ENCODE measurements at regions not wholly inside any gene's neighbourhood (a gene's known extent, or its start where the extent isn't known, plus 50 kb on each side); places are given as distances from the start of the nearest gene placed in this dataset.
A peak's percentile ranks its signal among the peaks of the same experiment; 100 is the strongest.

DNA sequence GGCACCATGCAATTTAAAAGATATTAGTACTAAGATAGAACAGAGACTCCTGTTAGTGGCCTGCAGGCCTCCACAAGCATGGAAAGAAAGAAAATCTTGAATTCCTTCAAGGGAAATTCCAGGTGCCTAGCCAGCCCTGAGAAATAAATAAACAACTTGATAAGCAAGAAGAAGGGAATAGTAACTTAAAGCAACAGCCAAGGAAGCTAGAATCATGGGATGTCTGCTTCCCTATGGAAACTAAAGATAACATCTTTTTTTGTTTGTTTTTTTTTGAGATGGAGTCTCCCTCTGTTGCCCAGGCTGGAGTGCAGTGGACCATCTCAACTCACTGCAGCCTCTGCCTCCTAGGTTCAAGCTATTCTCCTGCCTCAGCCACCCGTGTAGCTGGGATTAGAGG, 128.6 kb downstream of the SKIDA1 start:
- no peak overlapping the region for H3K4me3 ChIP-seq (ENCODE audit: low read length)
- peaks cover 11% of the 10 kb centered on the region for H3K4me1 ChIP-seq (ENCODE audit: control insufficient read depth, insufficient read depth, low read length)
- Mint-ChIP-seq H3K36me3 (ENCODE audit: low read depth) (peaks cover 5% of the 10 kb centered on the region), H3K27me3 (ENCODE audit: insufficient read depth) (no peaks in the 10 kb centered on the region), H3K9me3 (peaks cover 6% of the 10 kb centered on the region), H3K4me3 (no peak overlapping the region), H3K4me1 (peaks cover 24% of the 10 kb centered on the region), H3K27ac (no peak overlapping the region)
- H3K9me3 ChIP-seq (ENCODE audit: control insufficient read depth, low read length) = peaks cover 19% of the 10 kb centered on the region
- no peak for TF ChIP-seq CTCF (conservative IDR thresholded peaks at IDR 0.05)
- no peak overlapping the region for H3K9ac ChIP-seq (ENCODE audit: extremely low read depth, low read length, poor library complexity, severe bottlenecking)
- 83% methylated on average over 1 of the region's 1 CpG; no CpG with 5 or more reads in 1 of the 2 experiments for WGBS, 2 experiments (ENCODE audit: insufficient coverage in 1 of 2, insufficient read length in 1 of 2)
- no peak for DNase-seq
- no peaks in the 10 kb centered on the region for H3K27me3 ChIP-seq (ENCODE audit: control insufficient read depth, insufficient read depth, low read length, poor library complexity, severe bottlenecking)
- no peaks in the 10 kb centered on the region for H3K36me3 ChIP-seq (ENCODE audit: control insufficient read depth, insufficient read depth, low read length)
- H3K27ac ChIP-seq (ENCODE audit: low read depth, low read length) = no peak overlapping the region

- Histone ChIP-seq H3K9me3 (ENCODE audit: control insufficient read depth, low read length) (peaks cover 19% of the 10 kb centered on the region), H3K36me3 (ENCODE audit: control insufficient read depth, insufficient read depth, low read length) (no peaks in the 10 kb centered on the region), H3K27ac (ENCODE audit: low read depth, low read length) (no peak overlapping the region), H3K27me3 (ENCODE audit: control insufficient read depth, insufficient read depth, low read length, poor library complexity, severe bottlenecking) (no peaks in the 10 kb centered on the region), H3K9ac (ENCODE audit: extremely low read depth, low read length, poor library complexity, severe bottlenecking) (no peak overlapping the region), H3K4me3 (ENCODE audit: low read length) (no peak overlapping the region), H3K4me1 (ENCODE audit: control insufficient read depth, insufficient read depth, low read length) (peaks cover 5% of the 10 kb centered on the region)
- Mint-ChIP-seq H3K4me3 (no peak overlapping the region), H3K27me3 (ENCODE audit: insufficient read depth) (no peaks in the 10 kb centered on the region), H3K27ac (no peak overlapping the region), H3K9me3 (peaks cover 6% of the 10 kb centered on the region), H3K4me1 (peaks cover 15% of the 10 kb centered on the region), H3K36me3 (ENCODE audit: low read depth) (peaks cover 5% of the 10 kb centered on the region)
- no peak for DNase-seq
- no peak for TF ChIP-seq CTCF (conservative IDR thresholded peaks at IDR 0.05)
- WGBS, 2 experiments (ENCODE audit: insufficient coverage in 1 of 2, insufficient read length in 1 of 2) = 95 to 97% methylated on average over 10 to 20 of the region's 20 CpGs
Observed at GRCh38 chr10:21393931-21394330, 131.6 kb downstream of the SKIDA1 start.

DNA sequence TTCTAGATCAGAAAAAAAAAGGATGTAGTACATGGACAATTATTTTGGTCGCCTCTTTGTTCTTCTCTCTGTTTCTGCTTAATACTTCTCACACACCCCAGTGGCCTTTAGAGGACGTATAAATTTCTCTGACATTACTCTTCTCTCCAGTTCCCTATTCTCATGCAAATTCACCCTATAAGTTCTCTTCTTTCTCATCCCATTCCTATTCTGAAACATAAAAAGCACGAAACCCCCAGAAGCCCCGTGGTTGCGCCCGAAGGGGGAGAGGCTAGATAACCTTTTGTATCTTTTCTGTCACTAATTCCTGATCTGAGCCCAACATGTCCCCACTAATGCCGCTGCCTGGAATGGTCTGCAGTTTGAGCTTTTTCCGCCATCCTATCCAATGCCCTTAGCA, 136.9 kb downstream of the SKIDA1 start:
- Mint-ChIP-seq H3K36me3 (ENCODE audit: low read depth) (no peaks in the 10 kb centered on the region), H3K27me3 (ENCODE audit: insufficient read depth) (no peaks in the 10 kb centered on the region), H3K27ac (no peak overlapping the region), H3K4me3 (no peak overlapping the region), H3K4me1 (peaks cover 24% of the 10 kb centered on the region), H3K9me3 (peaks cover 6% of the 10 kb centered on the region)
- peak overlapping the region; percentile 25 for H3K27ac ChIP-seq (ENCODE audit: low read depth, low read length)
- H3K27me3 ChIP-seq (ENCODE audit: control insufficient read depth, insufficient read depth, low read length, poor library complexity, severe bottlenecking) = no peaks in the 10 kb centered on the region
- peaks cover 2% of the 10 kb centered on the region for H3K4me1 ChIP-seq (ENCODE audit: control insufficient read depth, insufficient read depth, low read length)
- TF ChIP-seq CTCF (conservative IDR thresholded peaks at IDR 0.05) = no peak
- no peak for DNase-seq
- peaks cover 6% of the 10 kb centered on the region for H3K9me3 ChIP-seq (ENCODE audit: control insufficient read depth, low read length)
- no peak overlapping the region for H3K4me3 ChIP-seq (ENCODE audit: low read length)
- H3K9ac ChIP-seq (ENCODE audit: extremely low read depth, low read length, poor library complexity, severe bottlenecking) = no peak overlapping the region
- 62 to 79% methylated on average over 6 to 8 of the region's 8 CpGs for WGBS, 2 experiments (ENCODE audit: insufficient coverage in 1 of 2, insufficient read length in 1 of 2)
- no peaks in the 10 kb centered on the region for H3K36me3 ChIP-seq (ENCODE audit: control insufficient read depth, insufficient read depth, low read length)

Measured in endodermal cell (in vitro differentiated cells).